ENCODE measurements at regions not wholly inside any gene's neighbourhood (a gene's known extent, or its start where the extent isn't known, plus 50 kb on each side); places are given as distances from the start of the nearest gene placed in this dataset.
"Not testable (repeated sequence)": the region's sequence is repeated elsewhere in the genome, so short reads cannot be mapped to it uniquely, and the experiment has no call there.

- no peaks in the 10 kb centered on the region for H4K20me1 ChIP-seq (ENCODE audit: insufficient read depth, low read length)
- DNase-seq (ENCODE audit: low spot score): no peak
- H3K4me3 ChIP-seq (ENCODE audit: low read depth, low read length, poor library complexity, severe bottlenecking): no peak overlapping the region
- H3K9me2 ChIP-seq (ENCODE audit: insufficient read depth, low read length): no peaks in the 10 kb centered on the region
- intact Hi-C loops (cut with micrococcal nuclease; ENCODE audit: unreplicated experiment): no loop called here
- no peaks in the 10 kb centered on the region for H3K36me3 ChIP-seq (ENCODE audit: insufficient read depth, low read length)
- H3K79me2 ChIP-seq (ENCODE audit: insufficient read depth, low read depth, low read length): no peaks in the 10 kb centered on the region
- no TSS peak for BruUV-seq (replicated peaks)
- H3K9me3 ChIP-seq (ENCODE audit: low read length): no peaks in the 10 kb centered on the region
- no peaks in the 10 kb centered on the region for H3K4me1 ChIP-seq (ENCODE audit: insufficient read depth, low read length, poor library complexity, severe bottlenecking)
- TF ChIP-seq, protein P1, sequence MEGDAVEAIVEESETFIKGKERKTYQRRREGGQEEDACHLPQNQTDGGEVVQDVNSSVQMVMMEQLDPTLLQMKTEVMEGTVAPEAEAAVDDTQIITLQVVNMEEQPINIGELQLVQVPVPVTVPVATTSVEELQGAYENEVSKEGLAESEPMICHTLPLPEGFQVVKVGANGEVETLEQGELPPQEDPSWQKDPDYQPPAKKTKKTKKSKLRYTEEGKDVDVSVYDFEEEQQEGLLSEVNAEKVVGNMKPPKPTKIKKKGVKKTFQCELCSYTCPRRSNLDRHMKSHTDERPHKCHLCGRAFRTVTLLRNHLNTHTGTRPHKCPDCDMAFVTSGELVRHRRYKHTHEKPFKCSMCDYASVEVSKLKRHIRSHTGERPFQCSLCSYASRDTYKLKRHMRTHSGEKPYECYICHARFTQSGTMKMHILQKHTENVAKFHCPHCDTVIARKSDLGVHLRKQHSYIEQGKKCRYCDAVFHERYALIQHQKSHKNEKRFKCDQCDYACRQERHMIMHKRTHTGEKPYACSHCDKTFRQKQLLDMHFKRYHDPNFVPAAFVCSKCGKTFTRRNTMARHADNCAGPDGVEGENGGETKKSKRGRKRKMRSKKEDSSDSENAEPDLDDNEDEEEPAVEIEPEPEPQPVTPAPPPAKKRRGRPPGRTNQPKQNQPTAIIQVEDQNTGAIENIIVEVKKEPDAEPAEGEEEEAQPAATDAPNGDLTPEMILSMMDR (conservative IDR thresholded peaks at IDR 0.05; ENCODE audit: low read length): no peak
- TF ChIP-seq EZH2phosphoT487 (IDR thresholded peaks at IDR 0.05; ENCODE audit: borderline replicate concordance, low read depth, low read length): no peak
- H3K4me2 ChIP-seq (ENCODE audit: low read length): no peak overlapping the region
- no peak overlapping the region for H2AFZ ChIP-seq (ENCODE audit: low read length)
- CTCF ChIA-PET (ENCODE audit: unreplicated experiment): no interaction called here
- POLR2A ChIA-PET: no interaction called here
- no peak overlapping the region for H3K27ac ChIP-seq (ENCODE audit: low read depth, low read length, poor library complexity, severe bottlenecking)
Measured at GRCh38 chrX:2554891-2555290, 54.1 kb upstream of the DHRSX start.

DNA sequence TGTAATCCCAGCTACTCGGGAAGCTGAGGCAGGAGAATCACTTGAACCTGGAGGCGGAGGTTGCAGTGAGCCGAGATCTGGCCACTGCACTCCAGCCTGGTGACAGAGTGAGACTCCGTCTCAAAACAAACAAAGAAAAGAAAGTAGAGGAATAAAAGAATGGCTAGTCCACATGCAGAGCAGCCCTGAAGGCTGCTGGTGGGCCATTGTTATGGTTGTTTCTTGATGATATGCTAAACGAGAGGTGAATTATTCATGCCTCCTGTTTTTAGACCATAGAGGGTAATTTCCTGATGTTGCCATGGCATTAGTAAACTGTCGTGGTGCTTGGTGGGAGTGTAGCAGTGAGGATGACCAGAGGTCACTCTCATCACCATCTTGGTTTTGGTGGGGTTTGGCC, 53.3 kb upstream of the DHRSX start:
- H3K4me2 ChIP-seq (ENCODE audit: low read length); H3K4me1 ChIP-seq (ENCODE audit: insufficient read depth, low read length, poor library complexity, severe bottlenecking); H3K79me2 ChIP-seq (ENCODE audit: insufficient read depth, low read depth, low read length); H3K9me2 ChIP-seq (ENCODE audit: insufficient read depth, low read length); H3K27ac ChIP-seq (ENCODE audit: low read depth, low read length, poor library complexity, severe bottlenecking); DNase-seq (ENCODE audit: low spot score); POLR2A ChIA-PET; H2AFZ ChIP-seq (ENCODE audit: low read length); H3K4me3 ChIP-seq (ENCODE audit: low read depth, low read length, poor library complexity, severe bottlenecking); CTCF ChIA-PET (ENCODE audit: unreplicated experiment); H3K9me3 ChIP-seq (ENCODE audit: low read length); BruUV-seq (replicated peaks); H3K36me3 ChIP-seq (ENCODE audit: insufficient read depth, low read length); intact Hi-C loops (cut with micrococcal nuclease; ENCODE audit: unreplicated experiment); H4K20me1 ChIP-seq (ENCODE audit: insufficient read depth, low read length): not testable (repeated sequence)

GRCh38 chrX:2552621-2553201, 51.9 kb upstream of the DHRSX start:
- no peak overlapping the region for H3K4me3 ChIP-seq (ENCODE audit: low read depth, low read length, poor library complexity, severe bottlenecking)
- no TSS peak for BruUV-seq (replicated peaks)
- H2AFZ ChIP-seq (ENCODE audit: low read length): no peak overlapping the region
- no peak for DNase-seq (ENCODE audit: low spot score)
- POLR2A ChIA-PET: no interaction called here
- TF ChIP-seq EZH2phosphoT487 (IDR thresholded peaks at IDR 0.05; ENCODE audit: borderline replicate concordance, low read depth, low read length): no peak
- TF ChIP-seq, protein P1 (conservative IDR thresholded peaks at IDR 0.05; ENCODE audit: low read length): no peak
- no peaks in the 10 kb centered on the region for H3K36me3 ChIP-seq (ENCODE audit: insufficient read depth, low read length)
- no peaks in the 10 kb centered on the region for H3K9me2 ChIP-seq (ENCODE audit: insufficient read depth, low read length)
- no peaks in the 10 kb centered on the region for H3K9me3 ChIP-seq (ENCODE audit: low read length)
- no peak overlapping the region for H3K27ac ChIP-seq (ENCODE audit: low read depth, low read length, poor library complexity, severe bottlenecking)
- CTCF ChIA-PET (ENCODE audit: unreplicated experiment): no interaction called here
- intact Hi-C loops (cut with micrococcal nuclease; ENCODE audit: unreplicated experiment): no loop called here
- H4K20me1 ChIP-seq (ENCODE audit: insufficient read depth, low read length): no peaks in the 10 kb centered on the region
- H3K79me2 ChIP-seq (ENCODE audit: insufficient read depth, low read depth, low read length): no peaks in the 10 kb centered on the region
- no peaks in the 10 kb centered on the region for H3K4me1 ChIP-seq (ENCODE audit: insufficient read depth, low read length, poor library complexity, severe bottlenecking)
- no peak overlapping the region for H3K4me2 ChIP-seq (ENCODE audit: low read length)
